PC-9 (cell line): ENCODE measurements at regions not wholly inside any gene's neighbourhood (a gene's known extent, or its start where the extent isn't known, plus 50 kb on each side); places are given as distances from the start of the nearest gene placed in this dataset.

Experiments
- EZH2 ChIP-seq: fragments of 200-600 bp; sonication (generic); IDR thresholded peaks from 2 replicates; pipeline ENCODE4 v1.8.0; 2017; ENCODE audit warnings: antibody characterized with exemption, low read depth
- TF ChIP-seq, protein P1 (sequence below): fragments of 200-600 bp; sonication (generic); conservative IDR thresholded peaks from 2 replicates; pipeline ENCODE4 v1.6.1; 2017; ENCODE audit warnings: mixed run types, antibody characterized with exemption, mild to moderate bottlenecking, moderate library complexity

- TF ChIP-seq EZH2: no peak
- TF ChIP-seq, protein P1, sequence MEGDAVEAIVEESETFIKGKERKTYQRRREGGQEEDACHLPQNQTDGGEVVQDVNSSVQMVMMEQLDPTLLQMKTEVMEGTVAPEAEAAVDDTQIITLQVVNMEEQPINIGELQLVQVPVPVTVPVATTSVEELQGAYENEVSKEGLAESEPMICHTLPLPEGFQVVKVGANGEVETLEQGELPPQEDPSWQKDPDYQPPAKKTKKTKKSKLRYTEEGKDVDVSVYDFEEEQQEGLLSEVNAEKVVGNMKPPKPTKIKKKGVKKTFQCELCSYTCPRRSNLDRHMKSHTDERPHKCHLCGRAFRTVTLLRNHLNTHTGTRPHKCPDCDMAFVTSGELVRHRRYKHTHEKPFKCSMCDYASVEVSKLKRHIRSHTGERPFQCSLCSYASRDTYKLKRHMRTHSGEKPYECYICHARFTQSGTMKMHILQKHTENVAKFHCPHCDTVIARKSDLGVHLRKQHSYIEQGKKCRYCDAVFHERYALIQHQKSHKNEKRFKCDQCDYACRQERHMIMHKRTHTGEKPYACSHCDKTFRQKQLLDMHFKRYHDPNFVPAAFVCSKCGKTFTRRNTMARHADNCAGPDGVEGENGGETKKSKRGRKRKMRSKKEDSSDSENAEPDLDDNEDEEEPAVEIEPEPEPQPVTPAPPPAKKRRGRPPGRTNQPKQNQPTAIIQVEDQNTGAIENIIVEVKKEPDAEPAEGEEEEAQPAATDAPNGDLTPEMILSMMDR: no peak
Measured at GRCh38 chr6:17202526-17202925, 78.6 kb upstream of the RBM24 start.
